ENCODE measurements at regions not wholly inside any gene's neighbourhood (a gene's known extent, or its start where the extent isn't known, plus 50 kb on each side); places are given as distances from the start of the nearest gene placed in this dataset.

DNA sequence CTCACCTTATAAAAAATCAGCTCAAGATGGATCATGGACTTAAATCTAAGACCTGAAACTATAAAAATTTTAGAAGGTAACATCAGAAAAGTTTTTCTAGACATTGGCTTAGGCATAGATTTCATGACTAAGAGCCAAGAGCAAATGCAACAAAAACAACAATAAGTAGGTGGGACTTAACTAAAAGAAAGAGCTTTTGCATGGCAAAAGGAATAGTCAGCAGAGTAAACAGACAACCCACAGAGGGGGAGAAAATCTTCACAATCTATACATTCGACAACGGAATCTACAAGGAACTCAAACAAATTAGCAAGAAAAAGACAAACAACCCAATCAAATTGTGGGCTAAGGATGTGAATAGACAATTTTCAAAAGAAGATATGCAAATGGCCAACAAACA, 368.4 kb upstream of the KIF2B start:
- no peak for DNase-seq (ENCODE audit: low read depth)
- Histone ChIP-seq H3K4me3 (ENCODE audit: low read length) (no peak overlapping the region), H3K9me3 (ENCODE audit: control insufficient read depth, low read length) (peaks cover 4% of the 10 kb centered on the region), H3K27me3 (replicated peaks; ENCODE audit: control insufficient read depth, insufficient read depth, low read length) (no peaks in the 10 kb centered on the region), H3K9ac (ENCODE audit: low read length) (no peak overlapping the region), H3K36me3 (ENCODE audit: control insufficient read depth, insufficient read depth, low read length, severe bottlenecking) (no peaks in the 10 kb centered on the region), H3K4me1 (ENCODE audit: control insufficient read depth, insufficient read depth, low read length) (no peaks in the 10 kb centered on the region)

DNA sequence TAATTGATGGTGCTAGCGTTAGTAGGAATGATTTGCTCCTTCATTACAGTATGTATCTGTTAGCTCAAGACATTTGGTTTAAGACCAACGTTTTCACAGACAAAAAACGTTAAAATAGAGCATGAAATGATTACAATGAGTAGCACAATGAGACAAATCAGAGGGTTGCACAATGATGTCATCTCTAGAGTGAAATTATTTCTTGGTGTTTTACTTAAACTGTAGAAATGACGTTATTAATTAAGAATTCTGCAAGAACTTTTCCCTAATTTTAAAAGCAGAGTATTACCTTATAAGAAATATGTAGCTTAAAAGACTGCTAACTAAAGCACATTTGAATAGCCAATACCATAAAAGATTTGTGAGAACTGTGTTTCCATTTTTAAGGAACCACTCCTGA, 373.4 kb upstream of the KIF2B start:
- H3K9ac ChIP-seq (ENCODE audit: low read length) = no peak overlapping the region

DNA sequence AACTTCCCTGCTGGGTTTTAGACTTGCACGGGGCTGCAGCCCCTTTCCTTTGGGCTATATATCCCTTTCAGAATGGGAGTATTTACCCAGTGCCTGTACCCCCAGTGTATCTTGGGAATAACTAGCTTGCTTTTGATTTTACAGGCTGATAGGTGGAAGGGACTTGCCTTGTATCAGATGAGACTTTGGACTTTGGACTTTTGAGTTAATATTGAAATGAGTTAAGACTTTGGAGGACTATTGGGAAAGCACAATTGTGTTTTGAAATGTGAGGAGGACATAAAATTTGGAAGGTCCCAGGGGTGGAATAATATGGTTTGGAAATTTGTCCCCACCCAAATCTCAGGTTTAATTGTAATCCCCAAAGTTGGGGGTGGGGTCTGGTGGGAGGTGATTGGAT, 393.8 kb upstream of the KIF2B start:
- no peaks in the 10 kb centered on the region for H3K4me1 ChIP-seq (ENCODE audit: control insufficient read depth, insufficient read depth, low read length)
- no peaks in the 10 kb centered on the region for H3K9me3 ChIP-seq (ENCODE audit: control insufficient read depth, low read length)
- no peak overlapping the region for H3K9ac ChIP-seq (ENCODE audit: low read length)
- no peak for DNase-seq (ENCODE audit: low read depth)
- H3K36me3 ChIP-seq (ENCODE audit: control insufficient read depth, insufficient read depth, low read length, severe bottlenecking) = no peaks in the 10 kb centered on the region
- no peaks in the 10 kb centered on the region for H3K27me3 ChIP-seq (replicated peaks; ENCODE audit: control insufficient read depth, insufficient read depth, low read length)
- no peak overlapping the region for H3K4me3 ChIP-seq (ENCODE audit: low read length)

More for the DNA sequence above, 373.4 kb upstream of the KIF2B start:
- Histone ChIP-seq H3K27me3 (replicated peaks; ENCODE audit: control insufficient read depth, insufficient read depth, low read length) (no peaks in the 10 kb centered on the region), H3K4me1 (ENCODE audit: control insufficient read depth, insufficient read depth, low read length) (no peaks in the 10 kb centered on the region), H3K4me3 (ENCODE audit: low read length) (no peak overlapping the region), H3K36me3 (ENCODE audit: control insufficient read depth, insufficient read depth, low read length, severe bottlenecking) (no peaks in the 10 kb centered on the region), H3K9me3 (ENCODE audit: control insufficient read depth, low read length) (no peaks in the 10 kb centered on the region)
- DNase-seq (ENCODE audit: low read depth) = no peak

DNA sequence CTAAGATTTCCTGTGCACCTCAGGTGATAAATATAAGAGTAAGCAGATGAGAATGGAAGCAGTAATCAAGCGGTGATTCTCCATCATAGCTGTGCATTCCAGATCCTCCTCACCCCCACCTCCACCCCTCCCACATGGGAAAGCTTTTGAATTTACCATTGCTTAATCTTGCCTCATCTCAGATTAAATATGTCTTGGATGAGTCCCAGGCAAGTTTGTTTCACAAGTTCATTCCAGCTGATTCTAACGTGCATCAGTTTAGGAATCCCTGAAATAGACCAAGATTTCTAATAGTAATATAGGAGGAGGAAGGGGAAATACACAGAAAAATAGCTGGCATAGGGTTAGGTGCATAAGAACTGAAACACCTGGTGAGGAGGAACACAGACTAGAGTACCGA, 396.2 kb upstream of the KIF2B start:
- Histone ChIP-seq H3K27me3 (replicated peaks; ENCODE audit: control insufficient read depth, insufficient read depth, low read length) (no peaks in the 10 kb centered on the region), H3K4me1 (ENCODE audit: control insufficient read depth, insufficient read depth, low read length) (no peaks in the 10 kb centered on the region), H3K9me3 (ENCODE audit: control insufficient read depth, low read length) (no peaks in the 10 kb centered on the region), H3K9ac (ENCODE audit: low read length) (no peak overlapping the region), H3K4me3 (ENCODE audit: low read length) (no peak overlapping the region), H3K36me3 (ENCODE audit: control insufficient read depth, insufficient read depth, low read length, severe bottlenecking) (no peaks in the 10 kb centered on the region)
- no peak for DNase-seq (ENCODE audit: low read depth)

DNA sequence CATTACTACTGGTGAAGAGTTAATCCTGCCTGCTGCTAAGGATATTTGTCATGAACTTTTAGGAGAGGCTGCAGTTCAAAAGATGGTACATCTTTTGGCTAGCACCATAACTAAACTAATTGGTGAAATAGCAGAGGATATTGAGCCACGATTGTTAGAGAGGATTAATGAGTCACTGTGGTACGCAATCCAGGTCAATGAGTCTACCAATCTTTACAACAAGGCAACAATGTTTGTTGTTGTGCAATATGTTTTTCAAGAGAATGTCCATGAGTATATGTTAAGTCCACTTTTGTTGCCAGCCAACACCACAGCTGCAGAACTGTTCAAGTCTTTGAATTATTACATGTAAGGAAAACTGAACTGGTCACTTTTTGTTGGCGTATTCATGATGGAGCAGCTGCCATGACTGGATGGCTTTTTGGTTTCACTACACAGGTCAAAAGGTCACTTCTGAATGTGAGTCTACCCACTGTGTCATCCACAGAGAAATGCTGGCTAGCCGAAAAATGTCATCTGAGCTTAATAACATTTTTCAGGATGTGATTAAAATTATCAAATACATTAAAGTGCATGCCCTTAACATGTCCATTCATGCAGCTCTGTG, 402.6 kb upstream of the KIF2B start:
- no peak for DNase-seq (ENCODE audit: low read depth)
- H3K36me3 ChIP-seq (ENCODE audit: control insufficient read depth, insufficient read depth, low read length, severe bottlenecking) = no peaks in the 10 kb centered on the region
- no peaks in the 10 kb centered on the region for H3K27me3 ChIP-seq (replicated peaks; ENCODE audit: control insufficient read depth, insufficient read depth, low read length)
- H3K4me1 ChIP-seq (ENCODE audit: control insufficient read depth, insufficient read depth, low read length) = no peaks in the 10 kb centered on the region
- H3K9ac ChIP-seq (ENCODE audit: low read length) = no peak overlapping the region
- H3K9me3 ChIP-seq (ENCODE audit: control insufficient read depth, low read length) = no peaks in the 10 kb centered on the region
- H3K4me3 ChIP-seq (ENCODE audit: low read length) = no peak overlapping the region

DNA sequence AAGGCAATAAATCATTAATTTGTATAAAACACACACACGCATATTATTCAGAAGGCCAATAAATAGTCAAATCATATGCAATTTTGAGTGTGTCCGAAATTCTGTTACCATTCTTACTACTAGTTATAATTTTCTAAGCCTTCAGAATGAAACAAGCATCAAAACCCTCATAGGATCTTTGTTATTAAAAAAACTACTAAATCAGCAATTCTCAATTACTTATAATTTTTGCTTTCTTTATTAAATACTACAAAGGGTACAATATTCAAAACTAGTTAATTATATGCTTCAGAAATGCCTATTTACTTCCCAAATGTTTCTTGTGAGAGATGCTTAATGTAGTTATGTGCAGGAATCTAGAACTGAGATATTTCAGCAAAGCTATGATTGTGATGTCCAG, 413.1 kb upstream of the KIF2B start:
- Histone ChIP-seq H3K9ac (ENCODE audit: low read length) (no peak overlapping the region), H3K36me3 (ENCODE audit: control insufficient read depth, insufficient read depth, low read length, severe bottlenecking) (no peaks in the 10 kb centered on the region), H3K4me3 (ENCODE audit: low read length) (no peak overlapping the region), H3K27me3 (replicated peaks; ENCODE audit: control insufficient read depth, insufficient read depth, low read length) (no peaks in the 10 kb centered on the region), H3K4me1 (ENCODE audit: control insufficient read depth, insufficient read depth, low read length) (no peaks in the 10 kb centered on the region), H3K9me3 (ENCODE audit: control insufficient read depth, low read length) (peaks cover 13% of the 10 kb centered on the region)
- no peak for DNase-seq (ENCODE audit: low read depth)

DNA sequence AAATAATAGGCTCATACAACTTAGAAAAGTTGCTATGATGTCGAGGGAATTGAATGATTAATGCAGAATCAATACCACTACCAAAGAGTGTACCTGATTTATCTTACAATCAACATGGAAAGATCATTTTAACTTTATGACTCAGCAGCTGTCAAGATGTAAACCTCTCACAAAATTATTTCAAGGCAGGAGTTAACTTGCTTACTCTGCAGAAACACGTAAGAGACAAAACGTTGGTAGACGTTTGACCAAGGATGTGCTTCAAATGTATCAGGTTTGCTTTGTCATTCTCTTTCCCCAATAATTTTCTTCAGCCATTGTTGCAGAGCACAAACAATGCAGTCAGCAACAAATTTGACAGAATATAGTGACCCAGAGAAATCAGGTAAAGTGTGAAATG, 415.8 kb upstream of the KIF2B start:
- DNase-seq (ENCODE audit: low read depth) = no peak
- Histone ChIP-seq H3K27me3 (replicated peaks; ENCODE audit: control insufficient read depth, insufficient read depth, low read length) (no peaks in the 10 kb centered on the region), H3K9me3 (ENCODE audit: control insufficient read depth, low read length) (peaks cover 18% of the 10 kb centered on the region), H3K4me1 (ENCODE audit: control insufficient read depth, insufficient read depth, low read length) (no peaks in the 10 kb centered on the region), H3K4me3 (ENCODE audit: low read length) (no peak overlapping the region), H3K36me3 (ENCODE audit: control insufficient read depth, insufficient read depth, low read length, severe bottlenecking) (no peaks in the 10 kb centered on the region), H3K9ac (ENCODE audit: low read length) (no peak overlapping the region)

DNA sequence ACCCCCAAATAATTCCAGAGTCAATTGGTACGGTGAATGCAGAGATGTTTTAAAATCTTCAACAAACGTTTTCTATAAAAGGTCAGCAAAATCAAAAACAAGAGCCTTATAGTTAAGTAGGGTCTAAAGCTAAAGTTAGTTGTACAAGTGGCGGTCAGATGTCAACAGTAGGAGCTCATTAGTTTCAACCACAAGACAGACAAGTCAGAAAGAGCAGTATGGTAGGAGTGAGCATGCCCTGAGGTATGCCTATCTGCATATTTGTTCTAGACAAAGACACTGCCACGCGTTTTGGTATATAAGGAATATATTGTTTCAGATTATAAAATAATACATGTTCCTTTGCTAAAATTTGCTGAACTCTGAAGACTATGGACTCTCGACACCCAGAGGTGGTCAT, 431.5 kb upstream of the KIF2B start:
- H3K36me3 ChIP-seq (ENCODE audit: control insufficient read depth, insufficient read depth, low read length, severe bottlenecking) = no peaks in the 10 kb centered on the region
- no peaks in the 10 kb centered on the region for H3K9me3 ChIP-seq (ENCODE audit: control insufficient read depth, low read length)
- no peak for DNase-seq (ENCODE audit: low read depth)
- no peak overlapping the region for H3K4me3 ChIP-seq (ENCODE audit: low read length)
- H3K9ac ChIP-seq (ENCODE audit: low read length) = no peak overlapping the region
- no peaks in the 10 kb centered on the region for H3K27me3 ChIP-seq (replicated peaks; ENCODE audit: control insufficient read depth, insufficient read depth, low read length)
- H3K4me1 ChIP-seq (ENCODE audit: control insufficient read depth, insufficient read depth, low read length) = no peaks in the 10 kb centered on the region

DNA sequence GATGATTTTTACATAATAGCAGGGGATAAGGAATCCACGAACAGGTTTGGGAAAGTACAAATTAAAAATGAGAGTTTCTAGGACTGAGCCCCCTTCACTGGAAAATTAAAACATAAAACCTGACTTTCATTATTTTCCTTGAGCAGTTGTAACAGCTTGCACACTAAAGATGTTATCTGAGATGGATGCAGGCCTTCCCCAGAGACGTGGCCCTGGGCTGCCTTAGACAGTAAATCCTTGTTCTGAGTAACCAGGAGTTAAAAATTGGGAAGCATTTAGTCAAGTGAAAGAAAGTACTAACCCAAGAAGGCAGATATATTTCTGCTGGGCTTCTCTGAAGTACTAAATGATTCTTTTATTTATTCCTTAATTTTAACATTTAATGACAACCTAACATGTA, 432.2 kb upstream of the KIF2B start:
- H3K36me3 ChIP-seq (ENCODE audit: control insufficient read depth, insufficient read depth, low read length, severe bottlenecking) = no peaks in the 10 kb centered on the region

DNA sequence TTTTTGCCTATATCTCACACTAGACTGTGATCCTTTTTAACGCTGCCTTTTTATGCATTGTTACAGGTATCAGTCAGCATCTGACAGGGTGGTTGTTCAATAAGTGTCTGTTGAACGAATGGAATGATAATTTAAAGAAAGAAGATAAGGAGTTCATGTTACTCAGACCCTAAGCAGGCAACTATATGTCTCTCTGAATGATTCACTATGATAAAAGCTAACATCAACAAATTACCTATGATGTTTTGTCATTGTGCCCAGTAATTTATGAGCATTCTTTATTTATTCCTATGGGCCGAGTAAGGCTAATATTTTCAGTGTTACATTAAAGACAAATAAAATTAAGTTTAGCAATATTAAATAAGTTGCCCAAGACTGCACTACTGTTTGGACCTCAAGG, 435.0 kb upstream of the KIF2B start:
- Histone ChIP-seq H3K4me1 (ENCODE audit: control insufficient read depth, insufficient read depth, low read length) (no peaks in the 10 kb centered on the region), H3K9ac (ENCODE audit: low read length) (no peak overlapping the region), H3K4me3 (ENCODE audit: low read length) (no peak overlapping the region), H3K27me3 (replicated peaks; ENCODE audit: control insufficient read depth, insufficient read depth, low read length) (no peaks in the 10 kb centered on the region), H3K9me3 (ENCODE audit: control insufficient read depth, low read length) (no peaks in the 10 kb centered on the region), H3K36me3 (ENCODE audit: control insufficient read depth, insufficient read depth, low read length, severe bottlenecking) (no peaks in the 10 kb centered on the region)
- DNase-seq (ENCODE audit: low read depth) = no peak

More for the DNA sequence above, 432.2 kb upstream of the KIF2B start:
- no peaks in the 10 kb centered on the region for H3K27me3 ChIP-seq (replicated peaks; ENCODE audit: control insufficient read depth, insufficient read depth, low read length)
- no peak overlapping the region for H3K4me3 ChIP-seq (ENCODE audit: low read length)
- DNase-seq (ENCODE audit: low read depth) = no peak
- H3K4me1 ChIP-seq (ENCODE audit: control insufficient read depth, insufficient read depth, low read length) = no peaks in the 10 kb centered on the region
- H3K9ac ChIP-seq (ENCODE audit: low read length) = no peak overlapping the region
- H3K9me3 ChIP-seq (ENCODE audit: control insufficient read depth, low read length) = no peaks in the 10 kb centered on the region

DNA sequence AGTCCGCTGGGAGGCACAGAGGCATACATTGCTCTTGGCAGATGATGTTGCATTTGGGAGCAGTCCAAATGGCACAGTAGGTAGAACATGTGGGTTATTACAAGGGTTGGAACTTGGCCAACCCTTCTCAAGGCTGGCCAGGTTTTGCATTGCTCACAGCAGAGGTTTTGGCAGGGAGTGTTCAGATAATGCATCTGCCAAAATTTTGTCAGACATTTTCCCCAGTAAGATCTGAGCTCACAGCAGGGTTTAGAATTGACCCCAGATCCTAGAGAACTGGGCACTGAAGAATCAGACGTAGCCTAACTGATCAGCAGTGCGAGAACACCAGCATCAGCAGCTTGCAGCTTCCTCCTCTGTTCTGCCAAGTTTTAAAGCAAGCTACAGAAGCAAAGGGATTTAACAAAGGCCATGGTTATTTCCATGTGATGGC, 468.8 kb upstream of the KIF2B start:
- Histone ChIP-seq H3K9me3 (ENCODE audit: control insufficient read depth, low read length) (no peaks in the 10 kb centered on the region), H3K36me3 (ENCODE audit: control insufficient read depth, insufficient read depth, low read length, severe bottlenecking) (no peaks in the 10 kb centered on the region), H3K4me3 (ENCODE audit: low read length) (no peak overlapping the region), H3K4me1 (ENCODE audit: control insufficient read depth, insufficient read depth, low read length) (no peaks in the 10 kb centered on the region), H3K27me3 (replicated peaks; ENCODE audit: control insufficient read depth, insufficient read depth, low read length) (no peaks in the 10 kb centered on the region), H3K9ac (ENCODE audit: low read length) (no peak overlapping the region)
- DNase-seq (ENCODE audit: low read depth) = no peak

DNA sequence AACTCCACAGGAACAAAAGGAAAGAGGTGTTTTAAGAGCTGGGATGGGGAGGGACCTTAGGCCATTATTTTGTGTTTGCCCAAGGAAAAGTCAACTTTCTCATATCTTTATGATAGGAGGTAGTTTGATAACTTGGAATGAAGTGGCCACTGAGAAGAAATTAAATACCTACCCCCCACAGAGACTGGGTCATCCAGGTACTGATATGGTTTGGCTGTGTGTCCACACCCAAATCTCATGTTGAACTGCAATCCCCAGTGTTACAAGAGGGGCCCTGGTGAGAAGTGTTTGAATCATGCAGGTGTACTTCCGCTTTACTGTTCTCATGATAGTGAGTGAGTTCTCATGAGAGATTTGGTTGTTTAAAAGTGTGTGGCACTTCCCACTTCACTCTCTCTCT, 477.9 kb upstream of the KIF2B start:
- Histone ChIP-seq H3K9me3 (ENCODE audit: control insufficient read depth, low read length) (peaks cover 5% of the 10 kb centered on the region), H3K4me1 (ENCODE audit: control insufficient read depth, insufficient read depth, low read length) (no peaks in the 10 kb centered on the region), H3K36me3 (ENCODE audit: control insufficient read depth, insufficient read depth, low read length, severe bottlenecking) (no peaks in the 10 kb centered on the region), H3K9ac (ENCODE audit: low read length) (no peak overlapping the region), H3K4me3 (ENCODE audit: low read length) (no peak overlapping the region), H3K27me3 (replicated peaks; ENCODE audit: control insufficient read depth, insufficient read depth, low read length) (no peaks in the 10 kb centered on the region)
- no peak for DNase-seq (ENCODE audit: low read depth)
